ENCODE measurements at regions not wholly inside any gene's neighbourhood (a gene's known extent, or its start where the extent isn't known, plus 50 kb on each side); places are given as distances from the start of the nearest gene placed in this dataset.

GRCh38 chr2:185537689-185538088, 200.9 kb upstream of the FSIP2 start:
- Histone ChIP-seq H3K4me1 (ENCODE audit: insufficient read depth, low read length) (no peaks in the 10 kb centered on the region), H3K9me3 (ENCODE audit: control insufficient read depth in 1 of 2, insufficient read depth in 1 of 2, low read length in 2 of 2) (no peaks in the 10 kb centered on the region), H3K27me3 (ENCODE audit: control insufficient read depth in 1 of 2, insufficient read depth in 2 of 2, low read length in 2 of 2) (no peaks in the 10 kb centered on the region), H3K4me3 (ENCODE audit: low read length) (no peak overlapping the region), H3K27ac (ENCODE audit: low read depth in 1 of 2, low read length in 2 of 2) (no peak overlapping the region), H3K36me3 (ENCODE audit: insufficient read depth, low read length) (no peaks in the 10 kb centered on the region)
- H3K27me3 Mint-ChIP-seq: no peaks in the 10 kb centered on the region
- no peak overlapping the region for H3K4me3 Mint-ChIP-seq
- ATAC-seq (ENCODE audit: poor library complexity) (no peak), DNase-seq (no peak)
- H3K4me1 Mint-ChIP-seq (ENCODE audit: low read depth): no peaks in the 10 kb centered on the region
- ChIA-PET POLR2A (no interaction called here), CTCF (no interaction called here)
- intact Hi-C loops (cut with DNase I, micrococcal nuclease): no loop called here
- H3K27ac Mint-ChIP-seq: no peak overlapping the region
- H3K36me3 Mint-ChIP-seq (ENCODE audit: low read depth): no peaks in the 10 kb centered on the region
- TF ChIP-seq CTCF (IDR thresholded peaks at IDR 0.05): no peak
- peaks cover 3% of the 10 kb centered on the region for H3K9me3 Mint-ChIP-seq

- Histone ChIP-seq H3K4me1 (ENCODE audit: insufficient read depth, low read length) (no peaks in the 10 kb centered on the region), H3K36me3 (ENCODE audit: insufficient read depth, low read length) (no peaks in the 10 kb centered on the region), H3K9me3 (ENCODE audit: control insufficient read depth in 1 of 2, insufficient read depth in 1 of 2, low read length in 2 of 2) (peaks cover 0 to 4% of the 10 kb centered on the region in 2 experiments), H3K4me3 (ENCODE audit: low read length) (no peak overlapping the region), H3K27me3 (ENCODE audit: control insufficient read depth in 1 of 2, insufficient read depth in 2 of 2, low read length in 2 of 2) (no peaks in the 10 kb centered on the region), H3K27ac (ENCODE audit: low read depth in 1 of 2, low read length in 2 of 2) (no peak overlapping the region)
- no peaks in the 10 kb centered on the region for H3K36me3 Mint-ChIP-seq (ENCODE audit: low read depth)
- no peak for TF ChIP-seq CTCF (IDR thresholded peaks at IDR 0.05)
- POLR2A ChIA-PET: no interaction called here
- H3K4me1 Mint-ChIP-seq (ENCODE audit: low read depth): no peaks in the 10 kb centered on the region
- intact Hi-C loops (cut with DNase I, micrococcal nuclease): no loop called here
- peaks cover 4% of the 10 kb centered on the region for H3K9me3 Mint-ChIP-seq
- DNase-seq: no peak
- H3K4me3 Mint-ChIP-seq: no peak overlapping the region
- no peak overlapping the region for H3K27ac Mint-ChIP-seq
- no peaks in the 10 kb centered on the region for H3K27me3 Mint-ChIP-seq
- ATAC-seq (ENCODE audit: poor library complexity): no peak
- CTCF ChIA-PET: no interaction called here
These were observed 171.4 kb upstream of the FSIP2 start for GRCh38 chr2:185567196-185567595.

- no peak overlapping the region for H3K27ac Mint-ChIP-seq
- POLR2A ChIA-PET: no interaction called here
- Histone ChIP-seq H3K27me3 (ENCODE audit: control insufficient read depth in 1 of 2, insufficient read depth in 2 of 2, low read length in 2 of 2) (no peaks in the 10 kb centered on the region), H3K4me1 (ENCODE audit: insufficient read depth, low read length) (no peaks in the 10 kb centered on the region), H3K27ac (ENCODE audit: low read depth in 1 of 2, low read length in 2 of 2) (no peak overlapping the region), H3K36me3 (ENCODE audit: insufficient read depth, low read length) (no peaks in the 10 kb centered on the region), H3K4me3 (ENCODE audit: low read length) (no peak overlapping the region), H3K9me3 (ENCODE audit: control insufficient read depth in 1 of 2, insufficient read depth in 1 of 2, low read length in 2 of 2) (peaks cover 0 to 4% of the 10 kb centered on the region in 2 experiments)
- H3K4me1 Mint-ChIP-seq (ENCODE audit: low read depth): no peaks in the 10 kb centered on the region
- ATAC-seq (ENCODE audit: poor library complexity) (no peak), DNase-seq (no peak)
- no peaks in the 10 kb centered on the region for H3K36me3 Mint-ChIP-seq (ENCODE audit: low read depth)
- no peak overlapping the region for H3K4me3 Mint-ChIP-seq
- no peak for TF ChIP-seq CTCF (IDR thresholded peaks at IDR 0.05)
- no peaks in the 10 kb centered on the region for H3K27me3 Mint-ChIP-seq
- CTCF ChIA-PET: interaction anchor here (0.7 kb wide), 1 partner anchor 39 kb away, joined by 3 read pairs; no protein-coding TSS in a partner anchor
- peaks cover 4% of the 10 kb centered on the region for H3K9me3 Mint-ChIP-seq
- intact Hi-C loops (cut with DNase I, micrococcal nuclease): no loop called here
These were observed 170.7 kb upstream of the FSIP2 start for GRCh38 chr2:185567940-185568339.

All from CD4-positive, alpha-beta T cell (primary cell).